ENCODE measurements at regions not wholly inside any gene's neighbourhood (a gene's known extent, or its start where the extent isn't known, plus 50 kb on each side); places are given as distances from the start of the nearest gene placed in this dataset.

GRCh38 chr5:4479426-4479825, 660.7 kb upstream of the ADAMTS16 start:
- no peak for TF ChIP-seq TAF1 (IDR thresholded peaks at IDR 0.05; ENCODE audit: low read depth)
- no peak for TF ChIP-seq REST (IDR thresholded peaks at IDR 0.05; ENCODE audit: low read depth)
- TF ChIP-seq FOXM1 (IDR thresholded peaks at IDR 0.05; ENCODE audit: borderline replicate concordance, low read depth): no peak
- TF ChIP-seq RAD21 (IDR thresholded peaks at IDR 0.05; ENCODE audit: low read depth): no peak
- TF ChIP-seq EP300 (IDR thresholded peaks at IDR 0.05; ENCODE audit: borderline replicate concordance): no peak
- TF ChIP-seq CREB1 (IDR thresholded peaks at IDR 0.05; ENCODE audit: low read depth): no peak
- TF ChIP-seq TCF12 (IDR thresholded peaks at IDR 0.05; ENCODE audit: low read depth): no peak
- no peak for TF ChIP-seq TEAD4 (IDR thresholded peaks at IDR 0.05)
- no peak for TF ChIP-seq YY1 (IDR thresholded peaks at IDR 0.05; ENCODE audit: low read depth)
- no peak for TF ChIP-seq USF1 (IDR thresholded peaks at IDR 0.05)
- TF ChIP-seq ZBTB7A (IDR thresholded peaks at IDR 0.05; ENCODE audit: low read depth): no peak
- no peak for TF ChIP-seq CEBPB (IDR thresholded peaks at IDR 0.05)
- TF ChIP-seq MAX (IDR thresholded peaks at IDR 0.05): no peak

All from Ishikawa (cell line).